ENCODE measurements at regions not wholly inside any gene's neighbourhood (a gene's known extent, or its start where the extent isn't known, plus 50 kb on each side); places are given as distances from the start of the nearest gene placed in this dataset.

DNA sequence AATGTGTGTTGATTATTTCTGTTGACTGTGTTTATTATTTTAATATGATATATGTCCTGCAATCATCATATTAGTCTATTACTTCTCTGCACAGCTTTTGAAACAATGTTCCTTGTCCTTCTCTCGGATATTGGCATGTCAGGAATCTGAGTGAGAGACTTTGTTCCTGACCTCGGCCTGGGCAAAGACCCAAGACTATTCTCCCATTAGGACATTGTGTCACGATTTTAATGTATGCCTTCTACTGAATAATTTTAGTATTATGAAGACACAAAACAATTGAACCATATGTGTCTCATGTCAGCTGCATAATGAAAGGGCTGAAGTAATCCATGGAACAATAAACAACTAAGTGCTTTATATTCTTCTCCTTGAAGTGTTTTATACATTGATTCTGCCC lies 580.8 kb upstream of the TENM3 start:
- no peak for DNase-seq (ENCODE audit: low read depth)
- TF ChIP-seq, protein P1, sequence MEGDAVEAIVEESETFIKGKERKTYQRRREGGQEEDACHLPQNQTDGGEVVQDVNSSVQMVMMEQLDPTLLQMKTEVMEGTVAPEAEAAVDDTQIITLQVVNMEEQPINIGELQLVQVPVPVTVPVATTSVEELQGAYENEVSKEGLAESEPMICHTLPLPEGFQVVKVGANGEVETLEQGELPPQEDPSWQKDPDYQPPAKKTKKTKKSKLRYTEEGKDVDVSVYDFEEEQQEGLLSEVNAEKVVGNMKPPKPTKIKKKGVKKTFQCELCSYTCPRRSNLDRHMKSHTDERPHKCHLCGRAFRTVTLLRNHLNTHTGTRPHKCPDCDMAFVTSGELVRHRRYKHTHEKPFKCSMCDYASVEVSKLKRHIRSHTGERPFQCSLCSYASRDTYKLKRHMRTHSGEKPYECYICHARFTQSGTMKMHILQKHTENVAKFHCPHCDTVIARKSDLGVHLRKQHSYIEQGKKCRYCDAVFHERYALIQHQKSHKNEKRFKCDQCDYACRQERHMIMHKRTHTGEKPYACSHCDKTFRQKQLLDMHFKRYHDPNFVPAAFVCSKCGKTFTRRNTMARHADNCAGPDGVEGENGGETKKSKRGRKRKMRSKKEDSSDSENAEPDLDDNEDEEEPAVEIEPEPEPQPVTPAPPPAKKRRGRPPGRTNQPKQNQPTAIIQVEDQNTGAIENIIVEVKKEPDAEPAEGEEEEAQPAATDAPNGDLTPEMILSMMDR (conservative IDR thresholded peaks at IDR 0.05; ENCODE audit: low read depth, low read length): no peak
- no peak overlapping the region for H3K4me3 ChIP-seq (ENCODE audit: low read length)

DNA sequence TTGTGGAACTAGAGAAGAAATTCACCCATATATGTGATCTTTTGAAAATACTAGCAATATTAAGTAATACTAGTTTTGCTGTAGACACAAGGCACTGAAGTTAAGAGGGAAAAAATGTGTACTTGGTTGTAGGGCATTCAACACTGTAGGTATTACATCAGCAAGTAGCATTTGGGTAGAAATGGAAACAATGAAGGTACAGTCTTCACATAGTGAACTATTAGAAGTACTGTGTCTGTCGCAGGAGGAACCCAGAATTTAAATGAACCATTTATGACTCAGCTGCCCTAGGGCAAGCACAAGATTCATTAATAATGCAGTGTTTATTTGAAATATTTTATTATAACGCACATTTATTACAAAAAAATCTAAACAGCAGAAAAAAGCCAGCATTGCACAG lies 572.7 kb upstream of the TENM3 start:
- TF ChIP-seq, protein P1 (conservative IDR thresholded peaks at IDR 0.05; ENCODE audit: low read depth, low read length): no peak
- no peak for DNase-seq (ENCODE audit: low read depth)
- H3K4me3 ChIP-seq (ENCODE audit: low read length): no peak overlapping the region

DNA sequence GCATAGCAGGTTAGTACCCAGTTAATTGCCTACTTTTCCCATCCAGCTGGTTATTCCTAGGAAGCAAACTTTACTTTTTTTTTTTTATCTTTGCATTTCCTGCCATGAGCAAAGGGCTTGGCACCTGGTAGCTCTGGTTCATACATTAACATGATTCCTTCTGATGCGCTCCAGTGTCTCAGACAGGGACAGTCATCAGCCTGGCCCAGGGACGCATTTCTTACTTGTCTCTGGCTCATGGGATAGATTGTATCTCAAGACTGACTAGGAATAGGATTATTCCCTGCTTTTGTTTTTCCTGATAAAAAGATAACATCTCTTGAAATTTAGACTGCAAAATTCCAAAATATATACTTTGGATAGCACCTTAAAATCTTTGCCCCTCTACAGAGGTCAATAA lies 571.5 kb upstream of the TENM3 start:
- no peak for DNase-seq (ENCODE audit: low read depth)
- no peak overlapping the region for H3K4me3 ChIP-seq (ENCODE audit: low read length)
- TF ChIP-seq, protein P1 (conservative IDR thresholded peaks at IDR 0.05; ENCODE audit: low read depth, low read length): no peak

DNA sequence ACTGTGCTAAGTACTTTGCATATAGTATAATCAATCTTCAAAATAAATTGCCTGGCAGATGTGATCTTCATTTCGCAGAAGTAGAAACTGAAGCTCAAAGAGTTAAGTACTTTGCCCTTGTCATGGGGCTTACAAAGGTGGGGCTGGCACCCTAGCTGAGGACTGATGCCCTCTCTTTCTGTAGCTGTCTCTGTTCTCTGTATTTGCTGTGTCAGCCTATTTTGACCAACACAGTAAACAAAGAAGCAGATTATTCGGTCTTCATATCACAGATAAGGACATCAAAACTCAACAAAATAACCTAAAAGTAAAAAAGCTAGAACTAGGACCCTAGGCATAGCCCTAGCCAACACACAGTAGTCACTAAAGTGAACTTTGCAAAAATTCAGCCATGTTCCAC lies 570.5 kb upstream of the TENM3 start:
- no peak overlapping the region for H3K4me3 ChIP-seq (ENCODE audit: low read length)
- TF ChIP-seq, protein P1 (conservative IDR thresholded peaks at IDR 0.05; ENCODE audit: low read depth, low read length): no peak
- no peak for DNase-seq (ENCODE audit: low read depth)

DNA sequence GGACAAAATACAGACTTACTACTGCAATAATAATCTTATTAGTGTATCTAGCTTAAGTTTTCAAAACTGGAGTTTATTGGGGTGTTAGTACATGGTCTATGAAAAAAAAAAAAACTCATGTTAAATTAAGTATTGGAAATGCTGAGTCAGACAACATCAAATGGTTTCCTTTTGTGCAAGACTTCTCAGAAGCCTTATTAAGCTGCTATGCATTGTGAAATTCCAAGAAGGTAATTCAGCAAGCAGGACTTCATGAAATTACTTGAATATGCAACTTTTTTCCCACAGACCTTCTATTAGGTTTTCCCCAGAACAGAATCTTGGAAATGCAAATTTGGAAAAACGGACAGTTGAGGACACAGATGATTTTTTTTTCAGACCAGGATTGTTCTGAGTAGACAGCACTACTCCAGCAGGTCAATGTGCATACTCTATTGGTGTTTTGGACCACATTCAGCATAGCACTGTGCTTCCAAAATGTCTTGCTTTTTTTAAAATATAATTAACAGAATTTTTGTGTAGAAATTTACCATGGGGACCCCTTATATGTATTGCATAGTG lies 568.8 kb upstream of the TENM3 start:
- peak; percentile 89 for DNase-seq (ENCODE audit: low read depth)
- TF ChIP-seq, protein P1 (conservative IDR thresholded peaks at IDR 0.05; ENCODE audit: low read depth, low read length): no peak
- no peak overlapping the region for H3K4me3 ChIP-seq (ENCODE audit: low read length)

DNA sequence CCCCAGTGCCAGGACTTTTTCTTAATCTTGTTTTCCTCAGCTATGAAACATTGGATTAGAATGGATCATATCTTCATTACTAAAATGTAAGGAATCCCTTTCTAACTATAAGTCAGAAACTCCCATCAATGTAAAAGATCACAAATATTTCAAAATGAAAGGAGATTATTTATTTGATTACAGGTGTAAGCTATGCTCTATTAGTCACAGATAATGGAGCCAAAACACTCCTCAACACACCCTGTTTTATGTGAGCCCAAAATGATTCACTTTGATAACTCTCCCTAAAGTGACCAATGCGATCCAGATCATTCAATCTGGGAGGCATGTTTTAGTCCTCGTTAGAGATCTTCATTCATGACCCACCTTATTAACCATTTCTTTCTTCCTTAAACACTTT lies 566.7 kb upstream of the TENM3 start:
- H3K4me3 ChIP-seq (ENCODE audit: low read length): no peak overlapping the region
- DNase-seq (ENCODE audit: low read depth): no peak
- TF ChIP-seq, protein P1 (conservative IDR thresholded peaks at IDR 0.05; ENCODE audit: low read depth, low read length): no peak

DNA sequence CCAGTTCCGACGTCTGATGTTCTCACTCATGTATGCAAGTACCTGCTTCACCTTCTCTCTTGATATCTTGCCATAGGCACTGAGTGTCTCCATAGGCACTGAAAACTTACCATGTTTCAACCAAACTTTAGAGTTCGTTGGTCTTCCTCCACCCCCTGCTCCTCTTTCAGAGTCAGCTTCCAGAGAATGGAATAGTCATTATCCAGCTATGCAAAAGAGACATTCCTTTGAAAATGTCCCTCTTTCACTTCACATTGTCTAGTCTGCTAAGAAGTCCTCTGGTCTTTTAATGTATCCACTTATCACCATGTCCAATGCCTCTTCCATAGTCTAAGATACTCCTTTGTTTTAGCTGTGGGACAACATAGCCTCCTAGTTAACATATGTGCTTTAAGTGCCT lies 566.0 kb upstream of the TENM3 start:
- TF ChIP-seq, protein P1 (conservative IDR thresholded peaks at IDR 0.05; ENCODE audit: low read depth, low read length): no peak
- no peak for DNase-seq (ENCODE audit: low read depth)

More for the DNA sequence above, 566.0 kb upstream of the TENM3 start:
- H3K4me3 ChIP-seq (ENCODE audit: low read length): no peak overlapping the region

All from retinal pigment epithelial cell (primary cell).